Fibroblast of the aortic adventitia (primary cell): ENCODE measurements at regions not wholly inside any gene's neighbourhood (a gene's known extent, or its start where the extent isn't known, plus 50 kb on each side); places are given as distances from the start of the nearest gene placed in this dataset.

ENCODE experiments used
- DNase-seq: peaks from one replicate; pipeline ENCODE4 v3.0.0-alpha.2; 2010; ENCODE audit warnings: low read depth
- H3K4me3 ChIP-seq: 2 replicates; pipeline ENCODE4 v1.5.1; 2011; ENCODE audit warnings: low read depth, mild to moderate bottlenecking, control low read depth, low read length, moderate library complexity
- TF ChIP-seq, protein P1 (sequence below): IDR thresholded peaks from 2 replicates; pipeline ENCODE4 v1.5.1; 2011; ENCODE audit warnings: mild to moderate bottlenecking, low read length, control low read depth, inconsistent platforms; ENCODE audit not compliant: insufficient read depth

DNA sequence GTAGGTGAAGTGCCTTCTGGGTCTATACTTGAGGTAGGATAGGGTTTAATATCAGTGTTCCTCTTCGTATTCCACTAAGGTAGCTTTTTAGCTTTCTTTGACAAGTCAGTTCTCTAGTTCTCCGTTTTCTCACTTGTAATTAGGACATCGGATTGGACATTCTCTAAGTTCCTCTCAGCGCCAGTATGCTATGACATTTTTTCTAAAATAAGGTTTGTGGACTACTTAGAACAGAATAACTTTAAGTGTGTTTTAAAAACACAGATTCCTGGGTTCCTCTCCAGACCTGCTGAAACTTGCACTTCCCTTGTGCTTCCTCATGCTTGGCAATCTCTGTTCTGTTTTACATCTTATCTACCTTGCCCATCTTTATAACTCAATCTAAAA, 69.3 kb upstream of the YWHAQ start:
- TF ChIP-seq, protein P1, sequence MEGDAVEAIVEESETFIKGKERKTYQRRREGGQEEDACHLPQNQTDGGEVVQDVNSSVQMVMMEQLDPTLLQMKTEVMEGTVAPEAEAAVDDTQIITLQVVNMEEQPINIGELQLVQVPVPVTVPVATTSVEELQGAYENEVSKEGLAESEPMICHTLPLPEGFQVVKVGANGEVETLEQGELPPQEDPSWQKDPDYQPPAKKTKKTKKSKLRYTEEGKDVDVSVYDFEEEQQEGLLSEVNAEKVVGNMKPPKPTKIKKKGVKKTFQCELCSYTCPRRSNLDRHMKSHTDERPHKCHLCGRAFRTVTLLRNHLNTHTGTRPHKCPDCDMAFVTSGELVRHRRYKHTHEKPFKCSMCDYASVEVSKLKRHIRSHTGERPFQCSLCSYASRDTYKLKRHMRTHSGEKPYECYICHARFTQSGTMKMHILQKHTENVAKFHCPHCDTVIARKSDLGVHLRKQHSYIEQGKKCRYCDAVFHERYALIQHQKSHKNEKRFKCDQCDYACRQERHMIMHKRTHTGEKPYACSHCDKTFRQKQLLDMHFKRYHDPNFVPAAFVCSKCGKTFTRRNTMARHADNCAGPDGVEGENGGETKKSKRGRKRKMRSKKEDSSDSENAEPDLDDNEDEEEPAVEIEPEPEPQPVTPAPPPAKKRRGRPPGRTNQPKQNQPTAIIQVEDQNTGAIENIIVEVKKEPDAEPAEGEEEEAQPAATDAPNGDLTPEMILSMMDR = no peak
- DNase-seq = no peak
- H3K4me3 ChIP-seq = no peak overlapping the region

DNA sequence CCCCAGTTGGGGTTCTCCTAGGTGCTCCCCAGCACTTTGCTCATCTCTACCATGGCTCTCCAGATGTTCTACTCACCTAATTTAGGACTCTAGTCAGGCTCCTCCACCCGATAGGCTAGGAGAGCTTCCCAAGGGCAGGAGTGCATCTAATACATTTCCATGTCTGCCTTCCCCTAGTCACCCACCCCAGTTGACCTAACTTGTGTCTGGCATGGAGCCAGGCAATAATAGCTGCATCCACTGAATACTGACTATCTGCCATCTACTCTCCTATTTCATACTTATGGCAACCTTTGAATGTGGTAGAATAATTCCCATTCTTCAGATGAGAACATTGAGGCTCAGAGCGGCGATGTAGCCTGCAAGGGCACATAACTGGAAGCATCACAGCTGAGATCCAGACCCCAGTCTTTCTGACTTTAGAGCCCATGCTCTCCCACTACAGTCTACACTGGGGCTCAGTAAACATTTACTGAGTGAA, 71.8 kb upstream of the YWHAQ start:
- TF ChIP-seq, protein P1 = no peak
- no peak overlapping the region for H3K4me3 ChIP-seq
- no peak for DNase-seq

DNA sequence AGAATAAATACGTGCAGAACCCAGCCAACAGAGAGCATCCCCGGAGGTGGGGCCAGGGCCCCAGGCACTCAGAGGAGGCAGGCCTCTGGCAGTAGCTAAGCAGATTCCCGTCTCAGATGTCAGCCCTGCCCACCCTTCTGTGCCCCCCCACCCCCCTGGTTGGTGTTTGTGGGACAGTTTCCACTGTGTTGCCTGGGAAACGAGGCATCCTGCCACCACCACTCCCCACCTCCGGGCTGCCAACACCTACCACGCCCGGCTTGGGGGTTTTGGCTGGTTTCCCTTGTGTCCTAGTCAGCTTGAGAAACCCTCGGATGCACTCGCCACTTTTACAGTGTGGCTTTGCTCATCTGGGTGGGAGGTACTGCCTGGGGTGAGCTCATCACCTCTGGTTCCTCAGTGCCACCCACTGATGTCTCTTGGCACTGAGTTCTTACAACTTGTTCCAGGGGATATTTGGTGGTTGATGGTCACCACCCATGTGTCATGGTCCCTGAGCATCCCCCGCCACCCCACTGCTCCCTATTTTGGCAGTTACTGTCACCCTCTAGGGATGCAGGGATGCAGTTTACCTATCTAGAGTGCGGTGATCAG, 72.4 kb upstream of the YWHAQ start:
- H3K4me3 ChIP-seq = no peak overlapping the region
- DNase-seq = peak; percentile 84
- TF ChIP-seq, protein P1 = no peak

DNA sequence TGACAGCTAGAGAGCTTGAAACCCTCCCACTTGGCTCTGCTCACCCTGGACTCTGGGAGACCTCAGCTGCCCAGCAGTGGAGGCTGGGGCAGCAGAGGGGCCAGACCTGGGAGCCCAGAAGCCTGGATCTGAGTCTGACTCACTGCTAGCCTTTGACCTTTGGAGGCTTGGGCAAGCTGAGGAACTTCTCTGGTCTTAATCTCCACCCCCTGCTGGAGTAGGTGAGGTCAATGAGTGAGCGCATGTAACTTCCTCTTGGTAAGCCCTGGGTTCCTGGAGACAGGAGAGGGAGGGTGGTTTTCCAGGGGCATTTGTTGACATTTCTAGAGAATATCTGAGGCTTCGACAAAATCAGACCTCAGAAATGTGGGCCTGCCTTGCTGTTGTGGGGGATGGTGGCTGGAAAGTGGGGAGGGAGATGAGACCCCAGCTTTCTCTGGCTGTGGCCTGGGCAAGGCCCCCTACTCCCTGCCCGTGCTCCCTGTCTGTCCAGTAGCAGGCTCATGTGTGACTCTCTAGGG, 73.0 kb upstream of the YWHAQ start:
- TF ChIP-seq, protein P1 = no peak
- H3K4me3 ChIP-seq = no peak overlapping the region
- peak; percentile 76 for DNase-seq

DNA sequence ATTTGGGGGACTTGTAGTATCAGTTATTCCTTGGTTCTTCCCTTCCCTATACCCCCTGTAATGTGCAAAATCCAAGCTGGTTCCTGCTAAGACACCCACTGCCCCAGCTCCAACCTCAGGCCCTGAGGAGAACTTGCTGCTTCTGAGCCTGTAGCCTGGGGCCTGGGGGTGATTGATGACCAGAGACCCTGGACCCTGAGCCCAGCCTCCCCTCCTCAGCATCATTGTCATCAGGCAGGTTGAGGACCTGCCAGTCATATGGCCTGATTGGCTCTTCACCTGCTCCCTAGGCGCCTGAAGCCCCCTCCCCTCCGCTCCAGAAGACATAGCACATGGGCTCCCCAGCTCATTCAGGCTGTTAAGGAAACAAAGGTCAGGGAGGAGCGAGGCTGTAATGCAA, 73.8 kb upstream of the YWHAQ start:
- TF ChIP-seq, protein P1 = no peak
- no peak overlapping the region for H3K4me3 ChIP-seq
- no peak for DNase-seq

DNA sequence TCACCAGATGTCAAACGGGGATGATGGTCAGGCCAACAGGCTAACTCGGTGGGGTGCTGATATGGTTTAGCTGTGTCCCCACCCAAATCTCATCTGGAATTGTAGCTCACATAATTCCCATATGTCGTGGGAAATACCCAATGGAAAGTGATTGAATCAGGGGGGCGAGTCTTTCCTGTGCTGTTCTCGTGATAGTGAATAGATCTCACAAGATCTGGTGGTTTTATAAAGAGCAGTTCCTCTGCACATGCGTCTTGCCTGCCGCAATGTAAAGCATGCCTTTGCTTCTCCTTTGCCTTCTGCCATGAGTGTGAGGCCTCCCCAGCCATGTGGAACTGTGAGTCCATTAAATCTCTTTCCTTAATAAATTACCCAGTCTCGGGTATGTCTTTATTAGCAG, 74.4 kb upstream of the YWHAQ start:
- no peak for DNase-seq
- H3K4me3 ChIP-seq = no peak overlapping the region
- TF ChIP-seq, protein P1 = no peak

DNA sequence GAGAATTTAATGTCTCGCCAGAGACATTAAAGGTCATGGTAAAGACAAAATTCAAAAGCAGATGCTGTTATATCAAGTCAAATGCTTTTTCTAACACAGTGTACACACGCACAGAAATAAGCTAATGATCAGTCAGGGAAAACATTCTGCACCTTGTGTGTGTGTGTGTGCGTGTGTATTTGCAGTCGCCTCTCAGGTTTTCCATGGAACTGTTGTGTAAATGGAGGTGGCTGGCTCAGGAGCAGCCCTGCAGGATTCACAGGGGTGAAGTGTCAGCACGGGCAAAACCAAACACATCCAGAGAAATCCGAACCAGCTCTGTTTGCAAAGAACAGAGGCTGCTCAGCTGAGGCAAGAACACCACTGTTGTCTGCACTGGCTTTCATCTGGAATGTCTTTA, 76.2 kb upstream of the YWHAQ start:
- H3K4me3 ChIP-seq = no peak overlapping the region
- TF ChIP-seq, protein P1 = no peak
- DNase-seq = no peak
